ENCODE measurements at regions not wholly inside any gene's neighbourhood (a gene's known extent, or its start where the extent isn't known, plus 50 kb on each side); places are given as distances from the start of the nearest gene placed in this dataset.

DNA sequence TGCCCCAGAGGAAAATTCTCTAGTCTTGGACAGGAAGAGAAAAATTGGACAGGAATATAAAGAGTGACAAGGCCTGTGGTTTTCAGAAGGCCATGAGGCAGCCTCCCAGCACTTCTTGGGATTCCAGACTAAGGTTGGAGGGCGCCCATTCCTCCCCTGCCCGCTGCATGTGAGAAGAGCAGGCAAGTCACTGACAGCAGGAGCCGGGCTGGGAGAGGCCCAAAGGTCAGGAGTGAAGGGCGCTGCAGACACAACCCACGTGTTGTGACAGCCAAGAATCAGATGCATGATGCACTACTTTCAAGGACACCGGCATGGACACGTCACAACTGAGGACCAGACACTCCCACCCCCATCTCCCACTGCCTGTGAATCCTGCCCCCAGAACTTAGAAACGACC, 256.7 kb downstream of the CBLN1 start:
- TF ChIP-seq, protein P1, sequence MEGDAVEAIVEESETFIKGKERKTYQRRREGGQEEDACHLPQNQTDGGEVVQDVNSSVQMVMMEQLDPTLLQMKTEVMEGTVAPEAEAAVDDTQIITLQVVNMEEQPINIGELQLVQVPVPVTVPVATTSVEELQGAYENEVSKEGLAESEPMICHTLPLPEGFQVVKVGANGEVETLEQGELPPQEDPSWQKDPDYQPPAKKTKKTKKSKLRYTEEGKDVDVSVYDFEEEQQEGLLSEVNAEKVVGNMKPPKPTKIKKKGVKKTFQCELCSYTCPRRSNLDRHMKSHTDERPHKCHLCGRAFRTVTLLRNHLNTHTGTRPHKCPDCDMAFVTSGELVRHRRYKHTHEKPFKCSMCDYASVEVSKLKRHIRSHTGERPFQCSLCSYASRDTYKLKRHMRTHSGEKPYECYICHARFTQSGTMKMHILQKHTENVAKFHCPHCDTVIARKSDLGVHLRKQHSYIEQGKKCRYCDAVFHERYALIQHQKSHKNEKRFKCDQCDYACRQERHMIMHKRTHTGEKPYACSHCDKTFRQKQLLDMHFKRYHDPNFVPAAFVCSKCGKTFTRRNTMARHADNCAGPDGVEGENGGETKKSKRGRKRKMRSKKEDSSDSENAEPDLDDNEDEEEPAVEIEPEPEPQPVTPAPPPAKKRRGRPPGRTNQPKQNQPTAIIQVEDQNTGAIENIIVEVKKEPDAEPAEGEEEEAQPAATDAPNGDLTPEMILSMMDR (IDR thresholded peaks at IDR 0.05) = no peak
- TF ChIP-seq, protein P2, sequence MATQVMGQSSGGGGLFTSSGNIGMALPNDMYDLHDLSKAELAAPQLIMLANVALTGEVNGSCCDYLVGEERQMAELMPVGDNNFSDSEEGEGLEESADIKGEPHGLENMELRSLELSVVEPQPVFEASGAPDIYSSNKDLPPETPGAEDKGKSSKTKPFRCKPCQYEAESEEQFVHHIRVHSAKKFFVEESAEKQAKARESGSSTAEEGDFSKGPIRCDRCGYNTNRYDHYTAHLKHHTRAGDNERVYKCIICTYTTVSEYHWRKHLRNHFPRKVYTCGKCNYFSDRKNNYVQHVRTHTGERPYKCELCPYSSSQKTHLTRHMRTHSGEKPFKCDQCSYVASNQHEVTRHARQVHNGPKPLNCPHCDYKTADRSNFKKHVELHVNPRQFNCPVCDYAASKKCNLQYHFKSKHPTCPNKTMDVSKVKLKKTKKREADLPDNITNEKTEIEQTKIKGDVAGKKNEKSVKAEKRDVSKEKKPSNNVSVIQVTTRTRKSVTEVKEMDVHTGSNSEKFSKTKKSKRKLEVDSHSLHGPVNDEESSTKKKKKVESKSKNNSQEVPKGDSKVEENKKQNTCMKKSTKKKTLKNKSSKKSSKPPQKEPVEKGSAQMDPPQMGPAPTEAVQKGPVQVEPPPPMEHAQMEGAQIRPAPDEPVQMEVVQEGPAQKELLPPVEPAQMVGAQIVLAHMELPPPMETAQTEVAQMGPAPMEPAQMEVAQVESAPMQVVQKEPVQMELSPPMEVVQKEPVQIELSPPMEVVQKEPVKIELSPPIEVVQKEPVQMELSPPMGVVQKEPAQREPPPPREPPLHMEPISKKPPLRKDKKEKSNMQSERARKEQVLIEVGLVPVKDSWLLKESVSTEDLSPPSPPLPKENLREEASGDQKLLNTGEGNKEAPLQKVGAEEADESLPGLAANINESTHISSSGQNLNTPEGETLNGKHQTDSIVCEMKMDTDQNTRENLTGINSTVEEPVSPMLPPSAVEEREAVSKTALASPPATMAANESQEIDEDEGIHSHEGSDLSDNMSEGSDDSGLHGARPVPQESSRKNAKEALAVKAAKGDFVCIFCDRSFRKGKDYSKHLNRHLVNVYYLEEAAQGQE (IDR thresholded peaks at IDR 0.05; ENCODE audit: insufficient read depth in 1 of 2, low read depth in 2 of 2, low read length in 1 of 2) = no peak
- TF ChIP-seq POLR2AphosphoS5 (IDR thresholded peaks at IDR 0.05; ENCODE audit: low read depth, low read length) (no peak), TCF7L2 (IDR thresholded peaks at IDR 0.05; ENCODE audit: low read depth, low read length) (no peak), SIN3A (IDR thresholded peaks at IDR 0.05; ENCODE audit: borderline replicate concordance, insufficient read depth, low read depth, low read length) (no peak)

Data from Panc1 (cell line).